HCT116 (cell line): ENCODE measurements at regions not wholly inside any gene's neighbourhood (a gene's known extent, or its start where the extent isn't known, plus 50 kb on each side); places are given as distances from the start of the nearest gene placed in this dataset.

Source experiments
- ATAC-seq: fragments of 200-7000 bp; cut with Tn5 transposase; 2 replicates; pipeline ENCODE4 v1.9.1; 2020; ENCODE audit warnings: mild to moderate bottlenecking, moderate library complexity
- BruUV-seq: library from RNA; stranded (reverse); fragments of 400-500 nt; replicated peaks from 2 replicates; lab custom pipeline; 2021; lab: Mats Ljungman, UMichigan
- CTCF ChIA-PET: fragments of 300-600 bp; sonication (Branson Sonifier 250); formaldehyde crosslinking; loops from one replicate; lab custom pipeline; 2021; ENCODE audit warnings: antibody characterized with exemption; lab: Charles Lee
- POLR2A ChIA-PET: fragments of 300-600, 350-600 bp; sonication (Branson Sonifier 250); formaldehyde crosslinking; loops from one replicate; lab custom pipeline; 2021; ENCODE audit warnings: antibody characterized with exemption; lab: Charles Lee
- RAD21 ChIA-PET, 2 experiments: fragments of 300-600 bp; sonication (Branson Sonifier 250); formaldehyde crosslinking; loops; one replicate each; lab custom pipeline; 2023; ENCODE audit warnings: low total read pairs in 2 of 2; ENCODE audit not compliant: uncharacterized antibody in 2 of 2, unreplicated experiment in 2 of 2, low non-redundant PET in 1 of 2; lab: Charles Lee
- DNase-seq: peaks from one replicate; pipeline ENCODE4 v3.0.0-alpha.2; 2010; ENCODE audit warnings: low read depth, low spot score
- H2AFZ ChIP-seq: fragments of 200-600 bp; shearing (Covaris generic), sonication (generic); 2 replicates; pipeline ENCODE4 v1.6.1; 2017; ENCODE audit warnings: low read depth, mixed run types, mixed read lengths, antibody characterized with exemption, low read length; ENCODE audit not compliant: poor library complexity, severe bottlenecking
- H3K27ac ChIP-seq: 2 replicates; pipeline ENCODE4 v1.5.1; 2012; ENCODE audit warnings: low read depth, low read length
- H3K27me3 ChIP-seq: fragments of 200-600 bp; sonication (generic); 2 replicates; pipeline ENCODE4 v1.6.1; 2016; ENCODE audit warnings: mixed run types, low read length, mixed read lengths; ENCODE audit not compliant: insufficient read depth
- H3K36me3 ChIP-seq, 2 experiments: fragments of 200-500 bp in 1 of 2; fragments of 200-600 bp in 1 of 2; sonication (Bioruptor generic) in 1 of 2; sonication (generic) in 1 of 2; 2 replicates each; pipeline versions ENCODE4 v1.5.1 to v1.6.1; 2014 to 2016; ENCODE audit warnings: low read length in 2 of 2, inconsistent platforms in 1 of 2, mixed read lengths in 1 of 2, mixed run types in 1 of 2; ENCODE audit not compliant: insufficient read depth in 2 of 2, control insufficient read depth in 1 of 2
- H3K4me1 ChIP-seq, 2 experiments: fragments of 200-600 bp in 1 of 2; sonication (generic) in 1 of 2; 2 replicates each; pipeline versions ENCODE4 v1.5.1 to v1.6.1; 2012 to 2017; ENCODE audit warnings: low read length in 2 of 2, inconsistent platforms in 1 of 2, mild to moderate bottlenecking in 1 of 2, mixed read lengths in 1 of 2, mixed run types in 1 of 2, moderate library complexity in 1 of 2; ENCODE audit not compliant: insufficient read depth in 2 of 2, control insufficient read depth in 1 of 2
- H3K4me2 ChIP-seq: fragments of 200-600 bp; sonication (generic); 2 replicates; pipeline ENCODE4 v1.6.1; 2017; ENCODE audit warnings: mixed run types, low read length, mixed read lengths
- H3K4me3 ChIP-seq, 2 experiments: fragments of 200-600 bp in 1 of 2; sonication (generic) in 1 of 2; replicated peaks in 1 of 2; 2 replicates each; pipeline ENCODE4 v1.5.1; 2011 to 2016; ENCODE audit warnings: low read length in 2 of 2, control low read depth in 1 of 2, low read depth in 1 of 2, mild to moderate bottlenecking in 1 of 2, mixed read lengths in 1 of 2, mixed run types in 1 of 2
- H3K79me2 ChIP-seq: fragments of 200-600 bp; sonication (generic); 2 replicates; pipeline ENCODE4 v1.6.1; 2017; ENCODE audit warnings: mild to moderate bottlenecking, mixed run types, low read length, moderate library complexity, mixed read lengths; ENCODE audit not compliant: insufficient read depth
- H3K9ac ChIP-seq: fragments of 200-600 bp; sonication (generic); 2 replicates; pipeline ENCODE4 v1.6.1; 2016; ENCODE audit warnings: low read length, mixed read lengths
- H3K9me2 ChIP-seq: fragments of 200-600 bp; sonication (generic), shearing (Covaris generic); 2 replicates; pipeline ENCODE4 v1.6.1; 2017; ENCODE audit warnings: mixed run types, mild to moderate bottlenecking, moderate library complexity; ENCODE audit not compliant: insufficient read depth
- H3K9me3 ChIP-seq, 2 experiments: fragments of 200-500 bp in 1 of 2; fragments of 200-600 bp in 1 of 2; sonication (Bioruptor generic) in 1 of 2; sonication (generic) in 1 of 2; 2 replicates each; pipeline ENCODE4 v1.6.1; 2014 to 2017; ENCODE audit warnings: low read length in 2 of 2, mixed read lengths in 2 of 2, inconsistent platforms in 1 of 2, low read depth in 1 of 2, mild to moderate bottlenecking in 1 of 2, mixed run types in 1 of 2, moderate library complexity in 1 of 2; ENCODE audit not compliant: control insufficient read depth in 1 of 2, insufficient read depth in 1 of 2
- H4K20me1 ChIP-seq: fragments of 200-600 bp; sonication (generic), shearing (Covaris generic); 2 replicates; pipeline ENCODE4 v1.6.1; 2017; ENCODE audit warnings: mixed run types, mild to moderate bottlenecking, moderate library complexity; ENCODE audit not compliant: insufficient read depth
- CBX3 ChIP-seq: IDR thresholded peaks from 2 replicates; pipeline ENCODE4 v1.6.1; 2012; ENCODE audit warnings: low read depth
- CTCF ChIP-seq, 3 experiments: fragments of 200-600 bp in 1 of 3; sonication (generic) in 1 of 3; IDR thresholded peaks in 2 of 3; conservative IDR thresholded peaks in 1 of 3; 2 replicates each; pipeline ENCODE4 v1.5.1; 2012 to 2017; ENCODE audit warnings: low read depth in 2 of 3, low read length in 2 of 3, antibody characterized with exemption in 1 of 3, borderline replicate concordance in 1 of 3, control low read depth in 1 of 3, mild to moderate bottlenecking in 1 of 3, mixed read lengths in 1 of 3, mixed run types in 1 of 3, moderate library complexity in 1 of 3; ENCODE audit not compliant: insufficient read depth in 1 of 3
- EGR1 ChIP-seq: IDR thresholded peaks from 2 replicates; pipeline ENCODE4 v1.6.1; 2012; ENCODE audit warnings: low read depth
- ELF1 ChIP-seq: IDR thresholded peaks from 2 replicates; pipeline ENCODE4 v1.6.1; 2012; ENCODE audit warnings: low read depth, borderline replicate concordance
- JUND ChIP-seq: IDR thresholded peaks from 2 replicates; pipeline ENCODE4 v1.6.1; 2012
- POLR2A ChIP-seq: IDR thresholded peaks from 2 replicates; pipeline ENCODE4 v1.7.0; 2011; ENCODE audit warnings: borderline replicate concordance; ENCODE audit not compliant: insufficient read depth, insufficient read length; ENCODE audit errors: extremely low read depth
- POLR2AphosphoS5 ChIP-seq: IDR thresholded peaks from 2 replicates; pipeline ENCODE4 v1.6.1; 2011; ENCODE audit warnings: mild to moderate bottlenecking, low read depth, low read length, moderate library complexity
- RAD21 ChIP-seq: IDR thresholded peaks from 2 replicates; pipeline ENCODE4 v1.6.1; 2012; ENCODE audit warnings: low read depth, mild to moderate bottlenecking
- SP1 ChIP-seq: IDR thresholded peaks from 2 replicates; pipeline ENCODE4 v1.6.1; 2012; ENCODE audit warnings: low read depth
- ZBTB33 ChIP-seq: IDR thresholded peaks from 2 replicates; pipeline ENCODE4 v1.6.1; 2011; ENCODE audit warnings: mild to moderate bottlenecking, low read length, moderate library complexity; ENCODE audit not compliant: insufficient replicate concordance; ENCODE audit errors: extremely low read depth
- ZNF274 ChIP-seq: fragments of 200-500 bp; sonication (Bioruptor generic); IDR thresholded peaks from 2 replicates; pipeline ENCODE4 v1.6.1; 2014; ENCODE audit warnings: mild to moderate bottlenecking, low read depth, low read length, inconsistent platforms
- intact Hi-C: fragments of 100-400 bp; cut with micrococcal nuclease; formaldehyde crosslinking; loops from 2 replicates; pipeline ENCODE4 v1.10.0; 2022

GRCh38 chr5:172521338-172521932, 67.1 kb upstream of the SH3PXD2B start:
- CTCF ChIA-PET, result no interaction called here
- intact Hi-C loops, result no loop called here
- H3K79me2 ChIP-seq, result no peaks in the 10 kb centered on the region
- H3K36me3 ChIP-seq, result no peaks in the 10 kb centered on the region
- H3K4me2 ChIP-seq, result no peak overlapping the region
- no peak overlapping the region for H3K27ac ChIP-seq
- no peaks in the 10 kb centered on the region for H3K9me2 ChIP-seq
- RAD21 ChIA-PET, result no interaction called here
- H3K27me3 ChIP-seq, result no peaks in the 10 kb centered on the region
- POLR2A ChIA-PET, result no interaction called here
- no peak overlapping the region for H2AFZ ChIP-seq
- TF ChIP-seq CTCF (IDR thresholded peaks at IDR 0.05 in 2 of 3, conservative IDR thresholded peaks at IDR 0.05 in 1 of 3; ENCODE audit: borderline replicate concordance in 1 of 3, insufficient read depth in 1 of 3, low read depth in 2 of 3, low read length in 2 of 3), result no peak
- no peak for TF ChIP-seq POLR2AphosphoS5
- no peak for TF ChIP-seq ZNF274
- no peak for TF ChIP-seq ELF1
- TF ChIP-seq SP1, result no peak
- TF ChIP-seq, all 23 proteins: peak for 0
- peaks cover 0 to 12% of the 10 kb centered on the region in 2 experiments; a peak in 1 of 4 replicates for H3K9me3 ChIP-seq
- H3K4me3 ChIP-seq, result no peak overlapping the region
- H3K4me1 ChIP-seq, result no peaks in the 10 kb centered on the region
- no peak for ATAC-seq
- H4K20me1 ChIP-seq, result no peaks in the 10 kb centered on the region
- H3K9ac ChIP-seq, result no peak overlapping the region
- BruUV-seq, result no TSS peak
- no peak for DNase-seq

- intact Hi-C loops, result no loop called here
- no TSS peak for BruUV-seq
- Histone ChIP-seq H2AFZ (no peak overlapping the region), H3K9ac (no peak overlapping the region), H3K4me2 (no peak overlapping the region), H3K9me3 (no peaks in the 10 kb centered on the region), H3K27ac (no peak overlapping the region), H4K20me1 (no peaks in the 10 kb centered on the region), H3K4me3 (no peak overlapping the region), H3K27me3 (no peaks in the 10 kb centered on the region), H3K79me2 (no peaks in the 10 kb centered on the region), H3K4me1 (no peaks in the 10 kb centered on the region), H3K9me2 (no peaks in the 10 kb centered on the region), H3K36me3 (no peaks in the 10 kb centered on the region)
- TF ChIP-seq JUND (no peak), EGR1 (no peak), POLR2A (no peak), RAD21 (no peak), CBX3 (0 out of 2 replicates have a peak, but pooled peaks have one; percentile 32), ZBTB33 (no peak)
- DNase-seq (no peak), ATAC-seq (no peak)
- ChIA-PET POLR2A (no interaction called here), RAD21 (no interaction called here), CTCF (no interaction called here)
Observed at GRCh38 chr5:172511952-172512351, 57.6 kb upstream of the SH3PXD2B start.
